HepG2 (cell line): ENCODE measurements at regions not wholly inside any gene's neighbourhood (a gene's known extent, or its start where the extent isn't known, plus 50 kb on each side); places are given as distances from the start of the nearest gene placed in this dataset.

Experiments used
- ATAC-seq: fragments of 200-7000 bp; cut with Tn5 transposase; 3 replicates; pipeline ENCODE4 v1.9.1; 2020; ENCODE audit warnings: mild to moderate bottlenecking, moderate library complexity
- BruUV-seq: library from RNA; stranded (reverse); fragments of 400-500 nt; replicated peaks from 2 replicates; lab custom pipeline; 2021; lab: Mats Ljungman, UMichigan
- CTCF ChIA-PET: fragments of 300-600 bp; formaldehyde crosslinking; extraction: SDS; loops from one replicate; lab custom pipeline; 2021; ENCODE audit warnings: low total read pairs, inconsistent platforms, low intra/inter-chr PET ratio; lab: Yijun Ruan, JAX
- POLR2A ChIA-PET: fragments of 350-600 bp; sonication (Branson Sonifier 250); formaldehyde crosslinking; loops from one replicate; lab custom pipeline; 2020; ENCODE audit warnings: antibody characterized with exemption, inconsistent platforms; lab: Yijun Ruan, JAX
- DNase-seq: peaks from one replicate; pipeline ENCODE4 v3.0.0-alpha.2; 2015; ENCODE audit warnings: low spot score
- FAIRE-seq: peaks from 3 replicates; lab custom pipeline; 2011; peaks lifted over from hg19 to GRCh38; lab: Jason Lieb, UNC
- H2AFZ ChIP-seq: one replicate; pipeline ENCODE4 v1.6.1; 2011; ENCODE audit warnings: low read length, inconsistent platforms
- H3K27ac ChIP-seq: fragments of 300-600 bp; 3 replicates; pipeline ENCODE4 v1.8.0; 2011; ENCODE audit warnings: mixed run types, mild to moderate bottlenecking, mixed read lengths, low read length, inconsistent platforms; ENCODE audit not compliant: insufficient read depth; ENCODE audit errors: extremely low read length
- H3K27me3 ChIP-seq, 2 experiments: fragments of 200-600 bp in 1 of 2; 2 replicates in 1 of 2; 3 replicates in 1 of 2; pipeline versions ENCODE4 v1.6.0 to v1.8.0; 2011; ENCODE audit warnings: low read length in 2 of 2, mild to moderate bottlenecking in 2 of 2, moderate library complexity in 2 of 2, inconsistent platforms in 1 of 2; ENCODE audit not compliant: insufficient read depth in 2 of 2, control insufficient read depth in 1 of 2
- H3K36me3 ChIP-seq, 2 experiments: fragments of 200-600 bp in 1 of 2; replicated peaks in 1 of 2; 2 replicates in 1 of 2; 3 replicates in 1 of 2; pipeline versions ENCODE4 v1.5.1 to v1.8.0; 2011; ENCODE audit warnings: low read length in 2 of 2, inconsistent platforms in 1 of 2; ENCODE audit not compliant: insufficient read depth in 2 of 2, control insufficient read depth in 1 of 2
- H3K4me1 ChIP-seq: 2 replicates; pipeline ENCODE4 v1.5.1; 2012; ENCODE audit warnings: low read length, inconsistent platforms; ENCODE audit not compliant: insufficient read depth
- H3K4me2 ChIP-seq: 2 replicates; pipeline ENCODE4 v1.6.0; 2011; ENCODE audit warnings: low read depth, low read length, inconsistent platforms
- H3K4me3 ChIP-seq, 3 experiments: fragments of 200-600 bp in 1 of 3; sonication (generic), shearing (Covaris generic) in 1 of 3; replicated peaks in 1 of 3; 2 replicates each; pipeline ENCODE4 v1.5.1; 2011 to 2016; ENCODE audit warnings: low read length in 3 of 3, inconsistent platforms in 2 of 3, low read depth in 2 of 3, mild to moderate bottlenecking in 2 of 3, control low read depth in 1 of 3, mixed read lengths in 1 of 3; ENCODE audit not compliant: insufficient read depth in 1 of 3
- H3K79me2 ChIP-seq: one replicate; pipeline ENCODE4 v1.6.1; 2011; ENCODE audit warnings: low read length, inconsistent platforms; ENCODE audit not compliant: insufficient read depth
- H3K9ac ChIP-seq: 2 replicates; pipeline ENCODE4 v1.6.0; 2011; ENCODE audit warnings: mild to moderate bottlenecking, low read depth, low read length, inconsistent platforms; ENCODE audit not compliant: insufficient read depth
- H3K9me3 ChIP-seq: 2 replicates; pipeline ENCODE4 v1.5.1; 2012; ENCODE audit warnings: mild to moderate bottlenecking, low read length
- H4K20me1 ChIP-seq: 2 replicates; pipeline ENCODE4 v1.6.0; 2011; ENCODE audit warnings: inconsistent platforms, mild to moderate bottlenecking, low read length, moderate library complexity; ENCODE audit not compliant: insufficient read depth
- CEBPG ChIP-seq: IDR thresholded peaks from 2 replicates; pipeline ENCODE4 v1.6.1; 2016
- ESRRA ChIP-seq: sonication (generic); formaldehyde crosslinking; IDR thresholded peaks from 2 replicates; pipeline ENCODE4 v1.5.1; 2020; ENCODE audit warnings: mild to moderate bottlenecking, low read depth, missing genetic modification reagents
- FUBP1 ChIP-seq: sonication (generic); formaldehyde crosslinking; IDR thresholded peaks from 2 replicates; pipeline ENCODE4 v1.5.1; 2020; ENCODE audit warnings: missing genetic modification reagents, mild to moderate bottlenecking, borderline replicate concordance
- HHEX ChIP-seq: IDR thresholded peaks from 2 replicates; pipeline ENCODE4 v1.6.1; 2016; ENCODE audit warnings: control low read depth
- HNRNPUL1 ChIP-seq: fragments of 200-400 bp; formaldehyde crosslinking; IDR thresholded peaks from 2 replicates; pipeline ENCODE4 v1.6.1; 2017; ENCODE audit warnings: low read depth, mild to moderate bottlenecking, low read length, moderate library complexity
- HOXA3 ChIP-seq: sonication (generic); formaldehyde crosslinking; IDR thresholded peaks from 2 replicates; pipeline ENCODE4 v1.5.0; 2020; ENCODE audit warnings: missing genetic modification reagents
- RAD21 ChIP-seq: fragments of 450-650 bp; formaldehyde crosslinking; IDR thresholded peaks from 2 replicates; pipeline ENCODE4 v1.5.0; 2020; ENCODE audit warnings: mild to moderate bottlenecking
- RNF2 ChIP-seq: fragments of 450-650 bp; conservative IDR thresholded peaks from 2 replicates; pipeline ENCODE4 v1.6.1; 2016; ENCODE audit warnings: low read depth
- SMARCC2 ChIP-seq: fragments of 450-650 bp; IDR thresholded peaks from 2 replicates; pipeline ENCODE4 v1.6.1; 2017; ENCODE audit warnings: antibody characterized with exemption, mild to moderate bottlenecking
- TBL1XR1 ChIP-seq: fragments of 150-350 bp; IDR thresholded peaks from 2 replicates; pipeline ENCODE4 v1.6.1; 2014; ENCODE audit warnings: borderline replicate concordance, low read length; ENCODE audit not compliant: partially characterized antibody
- TOPORS ChIP-seq: sonication (generic); formaldehyde crosslinking; IDR thresholded peaks from 2 replicates; pipeline ENCODE4 v1.8.0; 2023; ENCODE audit warnings: mild to moderate bottlenecking, missing genetic modification reagents
- ZBED4 ChIP-seq: sonication (generic); formaldehyde crosslinking; IDR thresholded peaks from 2 replicates; pipeline ENCODE4 v1.4.0; 2020; ENCODE audit warnings: missing genetic modification reagents, borderline replicate concordance
- ZBTB10 ChIP-seq: sonication (generic); formaldehyde crosslinking; IDR thresholded peaks from 2 replicates; pipeline ENCODE4 v1.4.0; 2020; ENCODE audit warnings: missing genetic modification reagents, borderline replicate concordance
- ZBTB37 ChIP-seq: sonication (generic); formaldehyde crosslinking; IDR thresholded peaks from 2 replicates; pipeline ENCODE4 v1.4.0; 2020; ENCODE audit warnings: mild to moderate bottlenecking, missing genetic modification reagents
- ZFYVE20 ChIP-seq: sonication (generic); formaldehyde crosslinking; IDR thresholded peaks from 2 replicates; pipeline ENCODE4 v1.8.0; 2023; ENCODE audit warnings: low read depth, mild to moderate bottlenecking, moderate library complexity, missing genetic modification reagents, borderline replicate concordance
- ZSCAN9 ChIP-seq: IDR thresholded peaks from 2 replicates; pipeline ENCODE4 v1.6.1; 2016; ENCODE audit warnings: borderline replicate concordance
- in situ Hi-C: cut with HindIII; loops from 2 replicates; pipeline ENCODE4 v1.10.0; 2017; ENCODE audit warnings: low pct_unique_long_range_greater_than_20kb; ENCODE audit not compliant: extremely low pct_ligation_motif_present
- intact Hi-C: fragments of 100-400 bp; cut with micrococcal nuclease; formaldehyde crosslinking; loops from one replicate; pipeline ENCODE4 v1.10.0; 2022; ENCODE audit not compliant: unreplicated experiment

- TF ChIP-seq ZBED4 (CRISPR knock-in tag) = no peak
- no peak for TF ChIP-seq HHEX
- TF ChIP-seq FUBP1 (CRISPR knock-in tag) = no peak
- TF ChIP-seq ZFYVE20 = no peak
These were observed 616.4 kb downstream of the XIRP2 start (continued) for GRCh38 chr2:167504695-167505094.

GRCh38 chr2:167504061-167504460 is 615.8 kb downstream of the XIRP2 start:
- no peaks in the 10 kb centered on the region for H3K36me3 ChIP-seq
- no peak for DNase-seq
- CTCF ChIA-PET = no interaction called here
- in situ Hi-C loops (no loop called here), intact Hi-C loops (no loop called here)
- no peak for FAIRE-seq
- BruUV-seq = no TSS peak
- POLR2A ChIA-PET = no interaction called here
- H3K9ac ChIP-seq = no peak overlapping the region
- no peaks in the 10 kb centered on the region for H3K79me2 ChIP-seq
- no peak for ATAC-seq
- H3K9me3 ChIP-seq = no peaks in the 10 kb centered on the region
- no peak overlapping the region for H3K4me3 ChIP-seq
- H3K4me1 ChIP-seq = peaks cover 5% of the 10 kb centered on the region
- H2AFZ ChIP-seq = no peak overlapping the region
- H3K27ac ChIP-seq = no peak overlapping the region
- H3K27me3 ChIP-seq = no peaks in the 10 kb centered on the region
- H3K4me2 ChIP-seq = no peak overlapping the region
- no peaks in the 10 kb centered on the region for H4K20me1 ChIP-seq
- TF ChIP-seq ZSCAN9 (CRISPR knock-in tag) = no peak
- no peak for TF ChIP-seq ZBTB10 (CRISPR knock-in tag)
- no peak for TF ChIP-seq TOPORS (CRISPR knock-in tag)
- no peak for TF ChIP-seq RAD21 (CRISPR knock-in tag)
- TF ChIP-seq CEBPG (CRISPR knock-in tag) = no peak
- TF ChIP-seq TBL1XR1 = no peak
- TF ChIP-seq ZBTB37 (CRISPR knock-in tag) = no peak
- no peak for TF ChIP-seq HNRNPUL1
- TF ChIP-seq RNF2 = no peak
- TF ChIP-seq SMARCC2 = no peak
- TF ChIP-seq ESRRA (CRISPR knock-in tag) = no peak
- no peak for TF ChIP-seq HOXA3
